OCI-LY7 (cell line): ENCODE measurements at regions not wholly inside any gene's neighbourhood (a gene's known extent, or its start where the extent isn't known, plus 50 kb on each side); places are given as distances from the start of the nearest gene placed in this dataset.

ENCODE experiments used
- BruUV-seq: library from RNA; stranded (reverse); fragments of 400-500 nt; replicated peaks from 2 replicates; lab custom pipeline; 2021; lab: Mats Ljungman, UMichigan
- CTCF ChIA-PET: fragments of 300-600 bp; sonication (Branson Sonifier 250); formaldehyde crosslinking; loops from one replicate; lab custom pipeline; 2022; ENCODE audit warnings: antibody characterized with exemption; ENCODE audit not compliant: unreplicated experiment; lab: Charles Lee
- POLR2A ChIA-PET: fragments of 300-600 bp; sonication (Branson Sonifier 250); formaldehyde crosslinking; loops from one replicate; lab custom pipeline; 2022; ENCODE audit warnings: antibody characterized with exemption; lab: Charles Lee
- DNase-seq: peaks from one replicate; pipeline ENCODE4 v3.0.0-alpha.2; 2015; ENCODE audit warnings: low spot score
- H2AFZ ChIP-seq: fragments of 200-600 bp; sonication (generic), shearing (Covaris generic); 2 replicates; pipeline ENCODE4 v1.6.1; 2014; ENCODE audit warnings: mild to moderate bottlenecking, antibody characterized with exemption, low read length, moderate library complexity
- H3K27ac ChIP-seq: fragments of 200-600 bp; sonication (generic); 2 replicates; pipeline ENCODE4 v1.5.1; 2014; ENCODE audit warnings: mixed run types, low read depth, mild to moderate bottlenecking, moderate library complexity, low read length, inconsistent platforms; ENCODE audit not compliant: poor library complexity, severe bottlenecking
- H3K36me3 ChIP-seq: fragments of 200-600 bp; sonication (generic); 2 replicates; pipeline ENCODE4 v1.6.1; 2014; ENCODE audit warnings: mild to moderate bottlenecking, antibody characterized with exemption, low read length, moderate library complexity, mixed read lengths; ENCODE audit not compliant: insufficient read depth
- H3K4me1 ChIP-seq: fragments of 200-600 bp; sonication (generic); 2 replicates; pipeline ENCODE4 v1.5.1; 2014; ENCODE audit warnings: mild to moderate bottlenecking, low read length; ENCODE audit not compliant: insufficient read depth, poor library complexity, severe bottlenecking
- H3K4me2 ChIP-seq: fragments of 200-600 bp; sonication (generic); 2 replicates; pipeline ENCODE4 v1.6.1; 2014; ENCODE audit warnings: mild to moderate bottlenecking, low read length
- H3K4me3 ChIP-seq: fragments of 200-600 bp; sonication (generic); 2 replicates; pipeline ENCODE4 v1.5.1; 2014; ENCODE audit warnings: mild to moderate bottlenecking, low read depth, low read length; ENCODE audit not compliant: poor library complexity, severe bottlenecking
- H3K79me2 ChIP-seq: fragments of 200-600 bp; sonication (generic); 2 replicates; pipeline ENCODE4 v1.6.1; 2016; ENCODE audit warnings: low read depth, mild to moderate bottlenecking, low read length, moderate library complexity, mixed read lengths; ENCODE audit not compliant: insufficient read depth
- H3K9me2 ChIP-seq: fragments of 200-600 bp; sonication (generic); 2 replicates; pipeline ENCODE4 v1.6.1; 2016; ENCODE audit warnings: mild to moderate bottlenecking, low read length, mixed read lengths; ENCODE audit not compliant: insufficient read depth
- H3K9me3 ChIP-seq: fragments of 200-600 bp; sonication (generic); 2 replicates; pipeline ENCODE4 v1.6.1; 2014; ENCODE audit warnings: mild to moderate bottlenecking, mixed run types, low read length, mixed read lengths
- H4K20me1 ChIP-seq: fragments of 200-600 bp; sonication (generic); 2 replicates; pipeline ENCODE4 v1.6.1; 2014; ENCODE audit warnings: mild to moderate bottlenecking, antibody characterized with exemption, low read length, moderate library complexity, mixed read lengths; ENCODE audit not compliant: insufficient read depth
- CTCF ChIP-seq: fragments of 200-600 bp; sonication (generic); conservative IDR thresholded peaks from 2 replicates; pipeline ENCODE4 v1.5.1; 2014; ENCODE audit warnings: mild to moderate bottlenecking, antibody characterized with exemption, low read length, moderate library complexity, mixed read lengths
- EZH2phosphoT487 ChIP-seq: fragments of 200-600 bp; sonication (generic); IDR thresholded peaks from 2 replicates; pipeline ENCODE4 v1.6.1; 2018; ENCODE audit warnings: low read depth, borderline replicate concordance, mild to moderate bottlenecking, mixed run types, antibody characterized with exemption, low read length, moderate library complexity, mixed read lengths
- intact Hi-C: fragments of 100-400 bp; cut with micrococcal nuclease; formaldehyde crosslinking; loops from one replicate; pipeline ENCODE4 v1.10.0; 2022; ENCODE audit not compliant: unreplicated experiment

GRCh38 chr11:130775306-130776060, 140.8 kb downstream of the SNX19 start:
- no peaks in the 10 kb centered on the region for H3K36me3 ChIP-seq
- H3K27ac ChIP-seq: no peak overlapping the region
- no peak overlapping the region for H2AFZ ChIP-seq
- H3K9me2 ChIP-seq: no peaks in the 10 kb centered on the region
- TF ChIP-seq CTCF (no peak), EZH2phosphoT487 (no peak)
- no peaks in the 10 kb centered on the region for H4K20me1 ChIP-seq
- no peaks in the 10 kb centered on the region for H3K4me1 ChIP-seq
- intact Hi-C loops: no loop called here
- H3K4me2 ChIP-seq: no peak overlapping the region
- no peaks in the 10 kb centered on the region for H3K79me2 ChIP-seq
- no TSS peak for BruUV-seq
- H3K4me3 ChIP-seq: no peak overlapping the region
- no peak for DNase-seq
- ChIA-PET POLR2A (no interaction called here), CTCF (no interaction called here)
- no peaks in the 10 kb centered on the region for H3K9me3 ChIP-seq

- Histone ChIP-seq H3K4me1 (no peaks in the 10 kb centered on the region), H3K9me3 (no peaks in the 10 kb centered on the region), H3K79me2 (no peaks in the 10 kb centered on the region), H4K20me1 (no peaks in the 10 kb centered on the region), H3K9me2 (no peaks in the 10 kb centered on the region), H2AFZ (no peak overlapping the region), H3K36me3 (no peaks in the 10 kb centered on the region), H3K27ac (no peak overlapping the region), H3K4me3 (no peak overlapping the region), H3K4me2 (no peak overlapping the region)
- TF ChIP-seq EZH2phosphoT487 (no peak), CTCF (no peak)
- no TSS peak for BruUV-seq
- ChIA-PET POLR2A (no interaction called here), CTCF (no interaction called here)
- DNase-seq: no peak
- intact Hi-C loops: no loop called here
These were observed 140.2 kb downstream of the SNX19 start for GRCh38 chr11:130776061-130776419.

- Histone ChIP-seq H2AFZ (no peak overlapping the region), H4K20me1 (no peaks in the 10 kb centered on the region), H3K4me3 (no peak overlapping the region), H3K9me3 (no peaks in the 10 kb centered on the region), H3K4me1 (no peaks in the 10 kb centered on the region), H3K27ac (no peak overlapping the region), H3K79me2 (no peaks in the 10 kb centered on the region), H3K36me3 (no peaks in the 10 kb centered on the region), H3K4me2 (no peak overlapping the region), H3K9me2 (no peaks in the 10 kb centered on the region)
- no peak for DNase-seq
- CTCF ChIA-PET: no interaction called here
- BruUV-seq: no TSS peak
- intact Hi-C loops: no loop called here
- TF ChIP-seq CTCF (no peak), EZH2phosphoT487 (no peak)
- POLR2A ChIA-PET: interaction anchor here (0.5 kb wide), 1 partner anchor 1630 kb away, joined by 3 read pairs; no protein-coding TSS in a partner anchor
These were observed 138.3 kb downstream of the SNX19 start for GRCh38 chr11:130778026-130778425.
